ENCODE measurements at regions not wholly inside any gene's neighbourhood (a gene's known extent, or its start where the extent isn't known, plus 50 kb on each side); places are given as distances from the start of the nearest gene placed in this dataset.
"Not testable (repeated sequence)": the region's sequence is repeated elsewhere in the genome, so short reads cannot be mapped to it uniquely, and the experiment has no call there.

DNA sequence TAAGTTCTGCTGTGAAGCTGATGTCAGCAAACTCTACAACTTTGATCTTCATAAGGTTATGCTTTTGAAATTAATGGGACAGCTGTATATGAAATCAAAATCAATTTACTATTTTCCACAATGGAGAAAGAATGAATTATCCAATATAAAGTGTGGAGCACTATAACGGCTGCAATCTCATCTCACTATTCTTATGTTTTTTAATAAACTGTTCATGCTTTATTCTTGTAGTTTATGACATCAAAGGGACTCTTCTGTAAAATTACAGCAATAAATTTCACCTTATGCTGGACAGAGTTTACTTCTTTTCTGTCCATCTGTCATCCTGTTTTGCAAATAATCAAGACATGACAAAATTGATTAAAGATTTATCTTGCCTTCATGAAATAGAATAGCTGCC lies 192.5 kb downstream of the TECRL start:
- DNase-seq (ENCODE audit: low read depth), result no peak

DNA sequence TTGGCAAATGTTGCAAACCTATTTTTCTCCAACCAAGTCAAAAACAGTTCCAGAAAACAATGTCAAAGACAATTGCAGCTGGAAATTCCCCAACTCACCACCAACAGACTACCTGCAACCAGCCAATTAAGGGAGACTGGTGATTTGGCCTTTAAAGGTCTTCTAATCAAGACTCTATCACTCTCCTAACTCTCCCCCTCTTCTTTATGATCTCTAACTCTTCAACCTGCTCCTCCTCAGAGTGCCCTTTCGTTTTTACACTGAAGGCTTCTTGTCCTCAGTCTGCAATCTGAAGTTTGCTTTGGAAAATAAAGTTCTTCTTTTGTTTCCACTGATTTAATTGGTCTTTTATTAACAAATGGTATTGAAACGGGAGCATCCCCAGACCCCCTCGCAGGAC lies 203.9 kb downstream of the TECRL start:
- DNase-seq (ENCODE audit: low read depth), result no peak

DNA sequence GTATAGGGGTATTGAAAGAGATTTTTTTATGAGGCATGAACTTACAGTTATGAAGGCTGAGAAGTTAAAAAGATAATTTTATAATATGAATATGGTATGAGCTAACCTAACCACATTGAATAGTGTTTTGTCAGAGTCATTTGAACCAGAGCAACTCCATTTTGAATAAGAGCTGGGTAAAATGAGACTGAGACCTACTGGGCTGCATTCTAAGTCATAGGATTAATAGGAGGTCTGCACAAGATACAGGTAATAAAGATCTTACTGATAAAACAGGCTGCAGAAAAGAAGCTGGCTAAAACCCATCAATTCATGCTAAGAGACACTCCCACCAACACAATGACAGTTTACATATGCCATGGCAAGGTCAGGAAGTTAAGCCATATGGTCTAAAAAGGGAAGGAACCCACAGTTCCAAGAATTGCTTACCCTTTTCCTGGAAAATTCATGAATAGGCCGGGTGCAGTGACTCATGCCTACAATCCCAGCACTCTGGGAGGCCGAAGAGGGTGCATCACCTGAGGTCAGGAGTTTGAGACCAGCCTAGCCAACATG lies 209.2 kb downstream of the TECRL start:
- DNase-seq (ENCODE audit: low read depth), result no peak

DNA sequence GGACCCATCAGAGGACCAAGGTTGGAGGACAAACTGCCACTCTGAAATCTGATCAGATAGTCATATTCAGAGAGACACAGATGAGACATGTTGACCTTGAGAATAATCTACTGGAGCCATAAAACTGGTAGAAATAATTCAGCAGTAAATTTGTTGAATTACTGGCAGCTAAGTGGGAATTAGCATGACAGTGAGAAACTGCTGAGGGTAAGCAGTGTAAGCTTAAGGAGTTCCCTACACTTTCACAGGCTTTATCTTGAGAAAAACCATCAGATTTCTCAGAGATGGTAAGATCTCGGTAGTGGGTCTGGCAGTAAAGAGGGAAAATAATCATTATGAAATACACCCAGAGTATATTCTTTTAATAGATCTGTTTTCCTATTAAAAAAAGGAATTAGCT lies 213.7 kb downstream of the TECRL start:
- no peak for DNase-seq (ENCODE audit: low read depth)

DNA sequence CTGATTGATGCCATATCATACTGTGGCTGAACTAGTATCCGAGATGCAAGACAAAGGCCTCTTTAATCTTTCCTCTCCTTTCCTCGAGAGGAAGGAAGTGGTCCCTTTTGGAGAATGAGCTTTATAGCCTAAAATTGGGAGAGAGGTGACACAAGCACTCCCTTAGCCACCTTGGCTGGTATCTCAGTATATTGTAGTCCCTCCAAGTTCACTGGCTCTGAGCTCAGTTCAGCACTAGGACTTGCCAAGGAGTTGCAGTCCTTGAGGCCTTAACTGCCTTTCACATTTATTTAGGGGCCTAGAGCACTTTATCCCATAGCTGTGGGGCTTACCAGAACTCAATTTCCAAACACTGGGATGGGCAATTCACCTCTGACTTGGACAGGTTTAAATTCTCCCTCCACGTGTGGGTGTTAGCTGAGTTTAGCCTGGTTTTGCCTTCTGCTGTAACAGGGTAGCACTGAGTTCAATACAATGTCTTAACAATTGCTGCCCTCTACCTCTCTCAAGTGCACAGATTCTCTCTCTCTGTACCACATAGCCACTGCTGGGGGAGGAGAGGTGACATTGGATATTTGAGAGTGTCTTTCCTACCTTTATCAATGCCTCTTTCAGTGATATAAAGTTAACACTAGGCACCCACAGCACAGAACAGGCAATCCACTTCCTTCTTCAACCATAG lies 216.4 kb downstream of the TECRL start:
- DNase-seq (ENCODE audit: low read depth), result no peak

DNA sequence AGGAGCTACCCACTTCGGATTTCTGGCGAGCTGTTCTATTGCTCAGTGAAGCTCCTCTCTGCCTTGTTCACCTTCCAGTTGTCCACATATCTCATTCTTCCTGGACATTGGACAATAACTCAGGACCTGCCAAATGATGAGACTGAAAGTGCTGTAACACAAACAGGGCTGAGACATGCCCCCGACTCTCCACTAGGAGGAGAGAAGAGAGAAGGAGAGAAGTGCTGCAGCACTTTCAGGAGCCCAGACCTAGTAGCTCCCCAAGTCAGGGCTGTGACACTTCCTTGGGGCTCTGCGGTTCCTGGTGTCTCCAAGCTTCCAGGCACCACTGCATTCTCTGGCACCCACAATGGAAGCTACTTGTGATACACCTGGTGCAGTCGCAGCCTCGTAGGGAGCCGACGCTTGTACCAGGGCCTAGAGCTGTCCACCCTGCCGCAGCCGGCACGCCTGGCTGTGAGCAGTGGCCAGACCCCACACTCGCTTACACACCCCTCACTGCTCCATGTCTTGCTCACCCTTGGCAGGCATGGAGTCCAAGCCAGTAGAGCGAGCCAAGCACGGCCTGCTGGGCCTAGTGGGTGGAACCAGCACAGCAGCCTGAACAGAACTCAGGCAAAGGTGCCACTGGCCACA lies 234.9 kb downstream of the TECRL start:
- DNase-seq (ENCODE audit: low read depth), result no peak

DNA sequence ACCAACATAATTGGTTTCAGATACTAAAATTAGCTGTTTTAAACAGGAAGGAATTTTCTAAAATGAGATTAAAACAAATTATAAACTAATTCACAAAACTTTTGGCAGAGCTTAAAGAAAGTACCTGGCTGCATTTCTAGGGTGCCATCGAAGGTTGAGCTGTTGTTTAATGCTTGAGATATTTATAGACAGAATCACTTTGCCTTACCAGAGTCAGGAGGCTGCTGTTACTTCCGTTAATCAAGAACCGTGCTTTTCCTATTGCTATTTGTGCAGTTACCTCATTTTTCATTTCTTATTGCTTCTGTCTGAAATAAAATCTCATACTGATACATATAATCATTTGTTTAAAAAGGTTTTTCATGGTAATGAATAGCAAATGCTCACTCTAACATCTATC lies 242.9 kb downstream of the TECRL start:
- DNase-seq (ENCODE audit: low read depth), result no peak

DNA sequence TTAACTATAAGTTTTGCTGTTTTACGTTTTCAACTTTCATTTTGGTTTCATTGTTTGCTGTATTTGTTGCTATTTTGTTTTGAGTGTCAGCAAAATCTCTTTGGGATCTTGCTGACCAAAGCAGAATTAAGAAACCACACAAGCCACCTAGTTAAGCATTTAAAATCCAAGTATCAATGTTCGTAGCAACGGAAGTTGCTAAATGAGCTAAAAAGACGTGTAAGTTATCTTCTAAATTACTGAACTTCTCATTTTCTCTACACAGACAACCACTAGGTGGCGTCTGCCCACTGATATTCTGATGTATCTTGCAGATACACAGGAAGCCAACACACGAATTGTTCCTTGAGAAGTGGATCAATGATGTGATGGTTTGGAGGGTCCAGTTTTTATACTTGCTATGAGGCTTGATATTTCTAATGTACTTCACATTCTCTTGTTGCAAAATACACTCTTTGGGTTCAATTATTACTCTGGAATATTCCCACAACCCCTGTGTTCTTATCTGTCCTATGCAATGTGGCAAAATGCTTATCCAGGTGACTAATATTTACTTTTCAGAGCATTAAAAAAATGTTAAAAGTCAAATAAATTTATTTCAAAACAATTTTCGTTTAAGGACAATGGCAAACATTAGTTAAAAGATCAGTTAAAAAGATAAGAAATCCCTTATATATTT lies 250.5 kb downstream of the TECRL start:
- DNase-seq (ENCODE audit: low read depth), result peak; percentile 18

DNA sequence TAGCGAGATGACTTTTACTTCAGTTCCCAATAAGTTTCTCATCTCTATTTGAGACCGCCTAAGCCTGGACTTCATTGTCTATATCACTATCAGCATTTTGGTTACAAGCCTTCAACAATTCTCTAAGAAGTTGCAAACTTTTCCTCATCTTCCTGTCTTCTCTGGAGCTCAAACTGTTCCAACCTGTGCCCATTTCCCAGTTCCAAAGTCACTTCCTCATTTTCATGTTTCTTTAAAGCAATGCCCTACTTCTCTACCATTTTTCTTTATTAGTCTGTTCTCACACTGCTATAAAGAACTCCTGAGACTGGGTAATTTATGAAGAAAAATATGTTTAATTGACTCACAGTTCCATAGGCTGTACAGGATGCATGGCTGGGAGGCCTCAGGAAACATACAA lies 251.9 kb downstream of the TECRL start:
- no peak for DNase-seq (ENCODE audit: low read depth)

DNA sequence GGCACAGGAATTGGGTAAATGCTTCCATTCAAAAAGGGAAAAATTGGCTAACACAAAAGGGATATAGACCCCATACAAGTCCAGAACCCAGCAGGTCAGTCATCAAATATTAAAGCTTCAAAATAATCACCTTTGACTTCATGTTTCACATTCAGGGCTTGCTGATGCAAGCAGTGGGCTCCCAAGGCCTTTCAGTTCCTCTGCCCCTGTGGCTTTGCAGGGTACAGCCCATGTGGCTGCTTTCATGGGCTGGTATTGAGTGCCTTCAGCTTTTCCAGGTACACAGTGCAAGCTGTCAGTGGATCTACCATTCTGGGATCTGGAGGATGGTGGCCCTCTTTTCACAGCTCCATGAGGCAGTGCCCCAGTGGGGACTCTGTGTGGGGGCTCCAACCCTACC lies 253.0 kb downstream of the TECRL start:
- no peak for DNase-seq (ENCODE audit: low read depth)

DNA sequence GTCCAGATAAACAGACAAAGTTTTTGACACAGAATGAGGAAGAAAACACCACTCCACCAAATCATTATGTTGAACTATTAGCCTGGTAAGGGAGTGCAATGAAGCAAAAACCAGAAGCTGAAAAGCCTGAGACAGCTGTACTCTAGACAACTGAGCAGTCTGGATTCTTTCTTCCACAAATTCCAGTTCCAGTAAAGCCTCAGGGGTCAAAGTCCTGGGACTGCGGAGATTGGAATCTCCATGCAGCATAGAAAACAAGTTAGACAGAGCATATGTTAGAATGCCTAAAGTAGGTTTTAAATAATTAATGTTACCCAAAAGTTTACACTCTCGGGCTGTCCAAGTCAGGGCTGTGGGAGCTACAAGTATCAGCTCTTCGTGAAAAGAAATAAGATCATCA lies 263.2 kb downstream of the TECRL start:
- DNase-seq (ENCODE audit: low read depth), result no peak

DNA sequence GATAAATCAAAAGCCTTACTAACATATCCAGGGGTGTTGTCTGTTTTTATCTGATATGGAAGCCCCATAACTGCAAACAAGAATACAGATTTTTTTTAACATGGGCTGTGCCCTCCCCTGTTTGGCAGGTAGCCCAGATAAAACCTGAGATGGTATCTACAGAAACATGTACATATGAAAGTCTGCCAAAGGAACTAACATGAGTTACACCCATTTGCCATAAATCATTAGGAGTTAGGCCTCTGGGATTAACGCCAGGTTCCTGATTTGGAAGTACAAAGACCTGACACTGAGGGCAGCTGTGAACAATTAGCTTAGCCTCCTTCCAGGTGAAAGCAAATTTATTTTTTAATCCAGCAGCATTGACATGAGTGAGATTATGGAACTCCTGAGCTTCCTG lies 264.3 kb downstream of the TECRL start:
- no peak for DNase-seq (ENCODE audit: low read depth)

DNA sequence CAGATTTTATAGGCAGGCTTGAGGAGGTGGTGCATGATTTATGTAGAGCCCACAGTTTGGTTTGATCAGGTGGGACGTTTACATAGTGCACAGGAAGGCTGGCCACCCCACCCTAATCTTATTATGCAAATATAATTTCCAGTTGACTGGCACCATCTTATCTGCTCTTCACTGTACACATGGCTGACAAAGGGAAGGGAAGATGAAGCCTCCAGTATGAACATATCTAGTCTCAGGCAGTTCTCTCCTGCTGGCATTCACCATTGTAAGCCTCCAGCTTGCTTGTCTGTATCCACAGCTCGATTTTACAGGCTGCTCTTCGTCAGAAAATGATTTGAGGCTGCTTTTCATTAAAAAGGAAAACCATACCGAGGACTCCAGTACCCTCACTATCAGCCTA lies 278.3 kb downstream of the TECRL start:
- no peak for DNase-seq (ENCODE audit: low read depth)

DNA sequence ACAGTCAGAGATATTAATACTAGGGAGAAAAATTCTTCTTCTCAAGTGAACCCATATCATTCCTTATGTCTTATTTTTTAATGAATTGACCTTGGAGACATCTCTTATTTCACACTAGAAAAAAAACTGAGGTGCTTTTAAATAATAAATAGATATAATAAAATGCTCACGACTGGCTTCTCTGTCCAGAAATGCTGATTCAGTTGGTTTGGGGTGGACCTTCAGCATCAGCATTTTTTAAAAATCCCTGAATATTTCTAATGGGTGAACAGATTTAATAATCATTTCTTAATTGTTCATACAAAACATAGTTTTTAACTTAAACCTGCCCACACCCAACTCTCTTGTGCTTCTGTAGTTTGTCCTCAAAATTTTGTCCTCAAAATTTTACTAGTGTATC lies 283.9 kb downstream of the TECRL start:
- DNase-seq (ENCODE audit: low read depth), result no peak

DNA sequence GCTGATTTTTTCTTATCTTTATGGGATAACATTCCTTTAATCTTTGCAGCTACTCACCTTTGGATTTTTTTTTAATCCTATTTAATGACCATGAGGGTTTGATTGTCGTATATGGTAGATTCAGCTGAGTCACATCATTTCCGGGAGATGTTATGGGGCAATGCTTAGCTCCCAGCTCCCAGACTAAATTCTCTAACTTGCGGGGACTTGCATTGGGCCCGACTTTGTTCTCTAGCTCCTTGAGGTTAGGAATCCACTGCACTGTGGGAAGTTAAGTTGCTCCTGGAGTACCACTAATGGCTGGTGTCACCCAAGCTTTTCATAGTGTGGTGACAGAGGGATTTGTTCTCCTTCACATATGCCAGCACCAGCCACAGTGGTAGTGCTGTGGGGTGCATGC lies 287.4 kb downstream of the TECRL start:
- no peak for DNase-seq (ENCODE audit: low read depth)

DNA sequence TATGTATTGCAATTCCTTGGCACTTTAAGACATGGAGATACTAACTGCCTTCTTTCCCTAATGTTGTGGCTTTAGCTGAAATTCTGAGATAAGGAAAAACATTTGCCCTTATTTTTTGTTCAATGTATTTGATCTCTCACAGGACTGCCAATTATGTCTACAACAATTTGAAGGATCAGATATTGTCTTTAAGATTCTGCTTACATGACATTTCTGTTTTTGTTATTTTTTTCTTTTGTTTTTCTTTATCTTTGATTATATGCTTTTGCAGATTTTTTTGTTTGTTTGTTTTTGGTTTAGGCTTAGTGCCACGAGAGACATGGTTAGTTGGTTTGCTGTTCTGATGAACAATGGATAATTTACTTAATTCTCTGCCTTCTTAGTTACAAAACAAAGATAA lies 303.3 kb downstream of the TECRL start:
- no peak for DNase-seq (ENCODE audit: low read depth)

DNA sequence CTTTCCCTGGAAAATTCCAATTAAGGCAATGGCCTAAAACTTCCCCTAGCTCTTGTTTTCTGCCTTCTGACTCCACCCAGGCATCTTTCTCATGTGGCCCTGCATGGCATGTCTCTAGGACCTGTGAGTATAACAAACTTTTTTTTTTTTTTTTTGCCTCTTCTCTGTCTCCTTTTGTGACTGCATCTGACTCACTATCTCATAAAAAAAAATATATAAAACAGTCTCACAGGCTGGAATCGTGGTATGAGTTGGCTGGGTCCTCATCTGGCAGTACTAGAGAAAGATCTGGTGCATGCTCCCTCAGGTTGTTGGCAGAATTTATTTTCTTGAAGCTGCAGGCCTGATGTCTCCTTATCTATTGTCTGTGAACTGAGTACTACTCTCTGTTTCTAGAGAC lies 313.9 kb downstream of the TECRL start:
- DNase-seq (ENCODE audit: low read depth), result no peak

DNA sequence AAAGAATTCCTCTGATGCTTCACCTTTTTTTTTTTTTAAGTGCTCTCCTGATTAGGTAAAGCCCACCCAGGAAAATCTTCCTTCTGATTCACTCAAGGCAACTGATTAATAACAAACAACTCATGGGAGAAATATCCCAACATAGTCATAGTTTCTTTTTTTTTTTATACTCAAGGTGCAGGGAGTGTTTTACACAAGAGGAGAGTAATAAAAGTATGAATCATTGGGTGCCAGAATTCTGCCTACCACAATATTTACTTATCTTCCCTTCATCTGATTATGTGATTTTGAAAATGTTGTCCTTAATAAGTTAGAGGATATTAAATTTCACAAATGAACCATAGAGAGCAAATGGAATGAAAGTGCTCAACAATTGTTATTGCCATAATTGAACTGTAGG lies 329.9 kb downstream of the TECRL start:
- no peak for DNase-seq (ENCODE audit: low read depth)

DNA sequence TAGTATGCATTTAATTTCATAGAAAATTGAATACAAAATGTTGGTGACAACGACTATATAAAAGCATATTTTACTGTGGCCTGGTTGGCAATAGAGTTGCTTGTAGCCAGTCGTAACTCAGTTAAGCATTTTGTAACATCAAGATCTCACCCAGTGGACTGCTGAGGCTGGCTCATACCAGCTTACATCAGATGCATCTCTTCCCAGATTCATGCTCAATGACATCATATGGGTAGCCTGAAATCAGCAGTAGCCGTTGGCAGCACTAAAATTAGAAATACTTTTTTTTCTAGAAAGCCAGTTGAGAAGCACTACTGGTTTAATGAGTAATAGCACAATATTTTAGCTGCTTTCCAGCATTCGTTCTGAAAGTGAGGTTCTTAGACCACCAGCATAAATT lies 341.2 kb downstream of the TECRL start:
- no peak for DNase-seq (ENCODE audit: low read depth)

DNA sequence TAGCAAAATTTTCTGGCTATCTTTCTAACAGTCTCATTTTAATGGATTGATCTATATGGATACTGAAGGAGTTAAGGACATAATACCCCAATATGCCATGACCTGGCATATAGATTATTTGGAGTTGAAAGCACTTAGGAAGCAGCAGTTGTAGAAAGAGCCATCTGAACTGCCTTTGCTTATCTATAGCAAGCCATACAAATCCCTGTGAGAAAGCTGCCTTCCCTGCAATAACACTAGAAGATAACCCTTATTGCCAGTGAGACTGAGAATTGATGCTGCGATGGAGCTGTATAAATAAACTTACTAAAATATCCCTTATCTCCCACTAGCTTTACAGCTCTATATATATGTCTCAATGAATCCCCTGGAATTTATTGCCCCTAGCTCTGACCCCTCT lies 346.3 kb downstream of the TECRL start:
- DNase-seq (ENCODE audit: low read depth), result no peak

DNA sequence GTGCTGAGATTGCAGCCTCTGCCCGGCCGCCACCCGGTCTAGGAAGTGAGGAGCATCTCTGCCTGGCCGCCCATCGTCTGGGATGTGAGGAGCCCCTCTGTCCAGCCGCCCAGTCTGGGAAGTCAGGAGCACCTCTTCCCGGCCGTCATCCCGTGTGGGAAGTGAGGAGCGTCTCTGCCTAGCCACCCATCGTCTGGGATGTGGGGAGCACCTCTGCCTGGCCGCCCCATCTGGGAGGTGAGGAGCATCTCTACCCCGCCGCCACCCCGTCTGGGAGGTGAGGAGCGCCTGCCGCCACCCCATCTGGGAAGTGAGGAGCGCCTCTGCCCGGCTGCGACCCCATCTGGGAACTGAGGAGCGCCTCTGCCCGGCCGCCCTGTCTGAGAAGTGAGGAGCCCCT lies 372.2 kb downstream of the TECRL start:
- DNase-seq (ENCODE audit: low read depth), result not testable (repeated sequence)

DNA sequence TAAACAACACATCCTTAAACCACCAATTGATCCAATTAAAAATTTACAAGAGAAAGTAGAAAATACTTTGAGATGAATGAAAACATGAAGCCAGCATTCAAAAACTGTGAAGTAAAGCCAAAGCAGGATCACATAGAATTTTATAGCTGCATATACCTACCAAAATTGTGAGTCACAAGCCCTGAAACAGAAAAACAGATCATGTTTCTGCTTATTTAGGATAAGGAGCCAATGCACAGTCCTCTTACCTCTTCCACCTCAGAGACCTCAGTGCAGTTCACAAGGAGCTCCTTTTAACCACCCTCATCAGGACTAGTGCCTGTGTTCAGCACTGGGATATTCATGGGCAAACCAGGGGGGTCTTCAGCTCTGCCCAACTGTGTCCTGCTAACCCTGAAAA lies 386.7 kb downstream of the TECRL start:
- DNase-seq (ENCODE audit: low read depth), result no peak

DNA sequence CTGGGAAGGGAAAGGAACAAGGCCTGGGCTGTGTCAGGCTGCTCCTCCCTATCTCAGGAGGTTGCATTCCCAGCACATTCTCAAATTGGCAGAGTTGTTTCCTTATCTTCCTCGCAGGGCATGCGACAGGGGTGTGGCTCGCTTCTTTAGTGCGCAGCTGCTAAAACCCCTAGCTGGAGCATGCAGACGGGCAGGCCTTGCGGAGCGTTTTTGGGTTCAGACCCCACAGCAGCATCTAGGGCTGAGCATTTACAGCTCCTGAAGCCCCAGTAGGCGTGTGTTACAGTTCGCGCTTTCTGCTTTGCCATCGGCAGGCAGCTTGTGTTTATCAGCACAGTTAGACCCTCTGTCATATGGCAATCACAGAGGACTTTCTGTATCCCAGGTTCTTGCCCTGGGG lies 392.4 kb downstream of the TECRL start:
- no peak for DNase-seq (ENCODE audit: low read depth)
